Heart left ventricle (tissue), 16 donors: ENCODE measurements at regions not wholly inside any gene's neighbourhood (a gene's known extent, or its start where the extent isn't known, plus 50 kb on each side); places are given as distances from the start of the nearest gene placed in this dataset.
A peak's percentile ranks its signal among the peaks of the same experiment; 100 is the strongest.

Experiments
- ATAC-seq, 4 donors: fragments of 200-7000 bp; cut with Tn5 transposase; one replicate each; pipeline ENCODE4 v1.9.1; 2020 to 2022; ENCODE audit warnings: moderate library complexity in 4 of 4, mild to moderate bottlenecking in 3 of 4, moderate number of reproducible peaks in 1 of 4
- DNase-seq, 5 donors: peaks; one replicate each; pipeline ENCODE4 v3.0.0-alpha.2; 2020
- H3K27ac ChIP-seq, 12 donors: fragments of 200-600 bp; sonication (generic) in 4 of 12; one replicate each; pipeline versions ENCODE4 v1.5.0 to v1.8.0; 2016 to 2022; ENCODE audit warnings: mild to moderate bottlenecking in 2 of 12
- H3K27me3 ChIP-seq, 9 donors: fragments of 200-600 bp; sonication (generic) in 2 of 9; one replicate each; pipeline versions ENCODE4 v1.5.1 to v1.8.0; 2016 to 2022; ENCODE audit warnings: mild to moderate bottlenecking in 3 of 9
- H3K36me3 ChIP-seq, 9 donors: fragments of 200-600 bp; sonication (generic) in 2 of 9; one replicate each; pipeline versions ENCODE4 v1.5.0 to v1.8.0; 2018 to 2022; ENCODE audit warnings: mild to moderate bottlenecking in 2 of 9
- H3K4me1 ChIP-seq, 12 donors: fragments of 200-600 bp; sonication (generic) in 4 of 12; one replicate each; pipeline versions ENCODE4 v1.5.0 to v1.8.0; 2016 to 2022; ENCODE audit warnings: mild to moderate bottlenecking in 3 of 12
- H3K4me3 ChIP-seq, 12 donors: fragments of 200-600 bp; sonication (generic) in 4 of 12; one replicate each; pipeline versions ENCODE4 v1.5.0 to v1.8.0; 2017 to 2022; ENCODE audit warnings: mild to moderate bottlenecking in 9 of 12, moderate library complexity in 4 of 12
- H3K9me3 ChIP-seq, 12 donors: fragments of 200-600 bp; sonication (generic) in 4 of 12; one replicate each; pipeline versions ENCODE4 v1.5.0 to v1.8.0; 2016 to 2022; ENCODE audit warnings: mild to moderate bottlenecking in 1 of 12
- CTCF ChIP-seq, 12 donors: fragments of 200-600 bp; sonication (generic) in 4 of 12; IDR thresholded peaks; one replicate each; pipeline versions ENCODE4 v1.5.0 to v1.8.0; 2018 to 2022; ENCODE audit warnings: antibody characterized with exemption in 12 of 12, mild to moderate bottlenecking in 5 of 12
- POLR2A ChIP-seq, 2 donors: fragments of 450-650 bp; IDR thresholded peaks; one replicate each; pipeline ENCODE4 v1.6.1; 2017; ENCODE audit warnings: antibody characterized with exemption in 2 of 2, mild to moderate bottlenecking in 2 of 2, moderate library complexity in 2 of 2
- WGBS, 4 donors: extraction: QIAGEN DNeasy Blood & Tissue Kit in 2 of 4; methylation state at CpG; one replicate each; pipeline versions ENCODE4 v1.1.5 to v1.1.7; 2013 to 2018; 5-methylcytosine and 5-hydroxymethylcytosine counted together
- intact Hi-C, 10 donors: fragments of 100-400 bp; cut with DNase I; formaldehyde crosslinking; loops; one replicate each; pipeline versions ENCODE4 v1.11.1 to v1.14.2; 2022
- donor health status: ischemic (EF 13 %, LVEDD 7.1; RV severe dilation, severe dysfunction).
- donor health status: healthy with polysubstance abuse.
- donor health status: DM: no; HTN: yes; CAD: no.
- donor health status: DM: no; HTN: no; CAD: no.
- donor health status: ischemic (EF 25% LVEDD 6.9; RV normal size, moderate dysfunction).
- donor health status: ischemic (EF 25% LVEDD 5.7; RV mildly dilated, moderate dysfunction).
- donor health status: healthy.
- donor health status: DM: yes; HTN: yes; CAD: no.
- donor health status: ischemic (EF 35%, LVEDD 5.7; RV mildly dilated, moderate dysfunction).
- donor health status: nonischemic (EF 11% LVEDD 7.7; RV severe dilation, severe dysfunction).
- donor health status: DM: yes; HTN: yes; CAD: no.
- donor health status: PGD.
- donor health status: ischemic (EF 29% LVEDD 5.4; RV normal size, mild dysfunction).
- donor health status: nonischemic (EF 23%, LVEDD 6.1; RV moderate dilation, normal function).

GRCh38 chr5:165126598-165126997 lies 1621.2 kb downstream of the MAT2B start:
- ATAC-seq: no peak
- 66 to 70% (median 69%) methylated on average over 3 of the region's 3 CpGs for WGBS, 4 donors
- Histone ChIP-seq H3K9me3 (peaks cover 0 to 2% (median 0%) of the 10 kb centered on the region in 12 donors), H3K27ac (no peak overlapping the region), H3K27me3 (no peaks in the 10 kb centered on the region), H3K36me3 (no peaks in the 10 kb centered on the region), H3K4me1 (peaks cover 0 to 4% (median 0%) of the 10 kb centered on the region in 12 donors), H3K4me3 (no peak overlapping the region)
- intact Hi-C loops: no loop called here
- DNase-seq: no peak
- TF ChIP-seq CTCF (IDR thresholded peaks at IDR 0.05) (no peak), POLR2A (IDR thresholded peaks at IDR 0.05) (no peak)

GRCh38 chr5:165127941-165128340 lies 1622.5 kb downstream of the MAT2B start:
- H3K27me3 ChIP-seq: no peaks in the 10 kb centered on the region
- 35 to 82% (median 72%) methylated on average over 2 of the region's 2 CpGs for WGBS, 4 donors
- no peak overlapping the region for H3K4me3 ChIP-seq
- ATAC-seq: no peak
- H3K9me3 ChIP-seq: peaks cover 0 to 2% (median 0%) of the 10 kb centered on the region in 12 donors
- H3K4me1 ChIP-seq: peaks cover 0 to 4% (median 0%) of the 10 kb centered on the region in 12 donors
- peak overlapping the region in 1 of 12 donors; percentile 7 for H3K27ac ChIP-seq
- no peak for DNase-seq
- intact Hi-C loops: no loop called here
- no peaks in the 10 kb centered on the region for H3K36me3 ChIP-seq
- TF ChIP-seq POLR2A (IDR thresholded peaks at IDR 0.05) (no peak), CTCF (IDR thresholded peaks at IDR 0.05) (no peak)

- Histone ChIP-seq H3K4me3 (no peak overlapping the region), H3K27me3 (no peaks in the 10 kb centered on the region), H3K27ac (no peak overlapping the region), H3K9me3 (peaks cover 0 to 2% (median 0%) of the 10 kb centered on the region in 12 donors), H3K36me3 (no peaks in the 10 kb centered on the region), H3K4me1 (peaks cover 0 to 4% (median 0%) of the 10 kb centered on the region in 12 donors)
- TF ChIP-seq CTCF (IDR thresholded peaks at IDR 0.05): no peak
- TF ChIP-seq POLR2A (IDR thresholded peaks at IDR 0.05): no peak
- 68 to 78% (median 73%) methylated on average over 4 of the region's 4 CpGs for WGBS, 4 donors
- intact Hi-C loops: no loop called here
- no peak for ATAC-seq
- DNase-seq: no peak
Measured at GRCh38 chr5:165130656-165131055, 1625.2 kb downstream of the MAT2B start.

- no peak for TF ChIP-seq POLR2A (IDR thresholded peaks at IDR 0.05)
Measured at GRCh38 chr5:165134155-165134554, 1628.7 kb downstream of the MAT2B start.

GRCh38 chr5:165135565-165135964 lies 1630.1 kb downstream of the MAT2B start:
- no peaks in the 10 kb centered on the region for H3K36me3 ChIP-seq
- TF ChIP-seq POLR2A (IDR thresholded peaks at IDR 0.05) (no peak), CTCF (IDR thresholded peaks at IDR 0.05) (no peak)
- no peak for ATAC-seq
- DNase-seq: no peak
- WGBS, 4 donors: 27 to 51% (median 36%) methylated on average over 1 of the region's 1 CpG
- intact Hi-C loops: no loop called here
- H3K27ac ChIP-seq: no peak overlapping the region
- no peaks in the 10 kb centered on the region for H3K27me3 ChIP-seq
- peaks cover 0 to 1% (median 0%) of the 10 kb centered on the region in 12 donors for H3K9me3 ChIP-seq
- no peak overlapping the region for H3K4me3 ChIP-seq
- H3K4me1 ChIP-seq: no peaks in the 10 kb centered on the region

More at GRCh38 chr5:165134155-165134554, 1628.7 kb downstream of the MAT2B start:
- Histone ChIP-seq H3K36me3 (no peaks in the 10 kb centered on the region), H3K27me3 (no peaks in the 10 kb centered on the region), H3K27ac (no peak overlapping the region), H3K4me3 (no peak overlapping the region), H3K9me3 (peaks cover 0 to 2% (median 0%) of the 10 kb centered on the region in 12 donors), H3K4me1 (no peaks in the 10 kb centered on the region)
- ATAC-seq (no peak), DNase-seq (no peak)
- 71 to 83% (median 80%) methylated on average over 6 of the region's 6 CpGs for WGBS, 4 donors
- intact Hi-C loops: no loop called here
